ENCODE measurements at regions not wholly inside any gene's neighbourhood (a gene's known extent, or its start where the extent isn't known, plus 50 kb on each side); places are given as distances from the start of the nearest gene placed in this dataset.

GRCh38 chr16:6682142-6682811 lies 650.4 kb upstream of the RBFOX1 start:
- Mint-ChIP-seq H3K27me3 (peaks cover 0 to 1% (median 0%) of the 10 kb centered on the region in 5 donors), H3K9me3 (peaks cover 0 to 5% (median 0%) of the 10 kb centered on the region in 9 donors), H3K27ac (no peak overlapping the region), H3K36me3 (no peaks in the 10 kb centered on the region), H3K4me1 (no peaks in the 10 kb centered on the region), H3K4me3 (no peak overlapping the region)
- DNase-seq (no peak), ATAC-seq (no peak)
- POLR2A ChIA-PET = interaction anchor here (0.7 kb wide), 1 partner anchor 1001 kb away, joined by 4 read pairs; no protein-coding TSS in a partner anchor

- H3K27me3 Mint-ChIP-seq = peaks cover 0 to 3% (median 0%) of the 10 kb centered on the region in 5 donors
- ATAC-seq (no peak), DNase-seq (no peak)
- H3K4me3 Mint-ChIP-seq = no peak overlapping the region
- POLR2A ChIA-PET = no interaction called here
- no peaks in the 10 kb centered on the region for H3K4me1 Mint-ChIP-seq
- H3K27ac Mint-ChIP-seq = no peak overlapping the region
- H3K36me3 Mint-ChIP-seq = peaks cover 0 to 4% (median 0%) of the 10 kb centered on the region in 3 donors
- H3K9me3 Mint-ChIP-seq = peaks cover 0 to 19% (median 2%) of the 10 kb centered on the region in 9 donors
Observed at GRCh38 chr16:6678586-6678985, 654.1 kb upstream of the RBFOX1 start.

- Mint-ChIP-seq H3K4me3 (no peak overlapping the region), H3K4me1 (no peaks in the 10 kb centered on the region), H3K27me3 (peaks cover 0 to 3% (median 0%) of the 10 kb centered on the region in 5 donors), H3K9me3 (peaks cover 0 to 37% (median 3%) of the 10 kb centered on the region in 9 donors), H3K36me3 (peaks cover 0 to 4% (median 0%) of the 10 kb centered on the region in 3 donors), H3K27ac (no peak overlapping the region)
- POLR2A ChIA-PET = no interaction called here
- DNase-seq (no peak), ATAC-seq (no peak)
Observed at GRCh38 chr16:6674071-6674470, 658.6 kb upstream of the RBFOX1 start.

- Mint-ChIP-seq H3K4me1 (no peaks in the 10 kb centered on the region), H3K4me3 (no peak overlapping the region), H3K36me3 (peaks cover 0 to 4% (median 0%) of the 10 kb centered on the region in 3 donors), H3K9me3 (peaks cover 0 to 37% (median 3%) of the 10 kb centered on the region in 9 donors), H3K27ac (no peak overlapping the region), H3K27me3 (peaks cover 0 to 3% (median 0%) of the 10 kb centered on the region in 5 donors)
- POLR2A ChIA-PET = no interaction called here
- ATAC-seq (no peak), DNase-seq (no peak)
Observed at GRCh38 chr16:6672507-6672906, 660.1 kb upstream of the RBFOX1 start.

GRCh38 chr16:6667393-6667792 lies 665.3 kb upstream of the RBFOX1 start:
- Mint-ChIP-seq H3K4me3 (no peak overlapping the region), H3K9me3 (peaks cover 0 to 8% (median 0%) of the 10 kb centered on the region in 9 donors), H3K36me3 (no peaks in the 10 kb centered on the region), H3K4me1 (no peaks in the 10 kb centered on the region), H3K27me3 (peaks cover 0 to 10% (median 0%) of the 10 kb centered on the region in 5 donors), H3K27ac (no peak overlapping the region)
- POLR2A ChIA-PET = no interaction called here
- DNase-seq = no peak
- ATAC-seq = no peak

GRCh38 chr16:6665126-6665525 lies 667.5 kb upstream of the RBFOX1 start:
- H3K36me3 Mint-ChIP-seq = no peaks in the 10 kb centered on the region
- POLR2A ChIA-PET = no interaction called here
- no peak overlapping the region for H3K4me3 Mint-ChIP-seq
- ATAC-seq (no peak), DNase-seq (no peak)
- H3K27me3 Mint-ChIP-seq = peaks cover 0 to 17% (median 2%) of the 10 kb centered on the region in 5 donors
- peaks cover 0 to 3% (median 0%) of the 10 kb centered on the region in 9 donors for H3K9me3 Mint-ChIP-seq
- H3K27ac Mint-ChIP-seq = no peak overlapping the region
- no peaks in the 10 kb centered on the region for H3K4me1 Mint-ChIP-seq

- H3K4me3 Mint-ChIP-seq = no peak overlapping the region
- peaks cover 0 to 3% (median 0%) of the 10 kb centered on the region in 9 donors for H3K9me3 Mint-ChIP-seq
- no peaks in the 10 kb centered on the region for H3K4me1 Mint-ChIP-seq
- ATAC-seq (no peak), DNase-seq (no peak)
- no peaks in the 10 kb centered on the region for H3K36me3 Mint-ChIP-seq
- POLR2A ChIA-PET = no interaction called here
- H3K27ac Mint-ChIP-seq = no peak overlapping the region
- H3K27me3 Mint-ChIP-seq = peaks cover 0 to 17% (median 2%) of the 10 kb centered on the region in 5 donors
Observed at GRCh38 chr16:6663668-6664067, 669.0 kb upstream of the RBFOX1 start.

GRCh38 chr16:6656760-6657159 lies 675.9 kb upstream of the RBFOX1 start:
- POLR2A ChIA-PET = no interaction called here
- peaks cover 0 to 4% (median 2%) of the 10 kb centered on the region in 5 donors for H3K27me3 Mint-ChIP-seq
- no peak overlapping the region for H3K27ac Mint-ChIP-seq
- ATAC-seq (no peak), DNase-seq (no peak)
- no peak overlapping the region for H3K4me3 Mint-ChIP-seq
- no peaks in the 10 kb centered on the region for H3K4me1 Mint-ChIP-seq
- H3K9me3 Mint-ChIP-seq = peaks cover 0 to 15% (median 4%) of the 10 kb centered on the region in 9 donors
- no peaks in the 10 kb centered on the region for H3K36me3 Mint-ChIP-seq

- POLR2A ChIA-PET = no interaction called here
- no peaks in the 10 kb centered on the region for H3K36me3 Mint-ChIP-seq
- no peaks in the 10 kb centered on the region for H3K9me3 Mint-ChIP-seq
- peaks cover 0 to 6% (median 1%) of the 10 kb centered on the region in 4 donors for H3K4me1 Mint-ChIP-seq
- ATAC-seq (no peak), DNase-seq (no peak)
- no peak overlapping the region for H3K27ac Mint-ChIP-seq
- H3K27me3 Mint-ChIP-seq = peaks cover 3 to 17% (median 6%) of the 10 kb centered on the region in 5 donors
- no peak overlapping the region for H3K4me3 Mint-ChIP-seq
Observed at GRCh38 chr16:6646891-6647290, 685.8 kb upstream of the RBFOX1 start.

- Mint-ChIP-seq H3K27me3 (peaks cover 3 to 10% (median 6%) of the 10 kb centered on the region in 5 donors), H3K27ac (no peak overlapping the region), H3K9me3 (no peaks in the 10 kb centered on the region), H3K4me3 (no peak overlapping the region), H3K4me1 (peaks cover 0 to 8% (median 1%) of the 10 kb centered on the region in 4 donors), H3K36me3 (no peaks in the 10 kb centered on the region)
- POLR2A ChIA-PET = no interaction called here
- no peak for DNase-seq
- ATAC-seq = no peak
Observed at GRCh38 chr16:6645768-6646568, 686.7 kb upstream of the RBFOX1 start.

GRCh38 chr16:6644916-6645315 lies 687.7 kb upstream of the RBFOX1 start:
- H3K27me3 Mint-ChIP-seq = peaks cover 3 to 8% (median 7%) of the 10 kb centered on the region in 5 donors
- H3K4me3 Mint-ChIP-seq = no peak overlapping the region
- H3K9me3 Mint-ChIP-seq = no peaks in the 10 kb centered on the region
- DNase-seq (no peak), ATAC-seq (no peak)
- POLR2A ChIA-PET = no interaction called here
- H3K4me1 Mint-ChIP-seq = peaks cover 0 to 8% (median 1%) of the 10 kb centered on the region in 4 donors
- no peaks in the 10 kb centered on the region for H3K36me3 Mint-ChIP-seq
- peak overlapping the region in 1 of 10 donors; percentile 6 for H3K27ac Mint-ChIP-seq

GRCh38 chr16:6643080-6643686 lies 689.5 kb upstream of the RBFOX1 start:
- no peak for ATAC-seq
- no peak overlapping the region for H3K27ac Mint-ChIP-seq
- peaks cover 0 to 8% (median 1%) of the 10 kb centered on the region in 4 donors for H3K4me1 Mint-ChIP-seq
- DNase-seq = peak in 8 of 10 donors; percentile 9 to 46 (median 33)
- peak overlapping the region in 1 of 10 donors; percentile 53 for H3K4me3 Mint-ChIP-seq
- H3K27me3 Mint-ChIP-seq = peaks cover 3 to 8% (median 7%) of the 10 kb centered on the region in 5 donors
- H3K9me3 Mint-ChIP-seq = no peaks in the 10 kb centered on the region
- no peaks in the 10 kb centered on the region for H3K36me3 Mint-ChIP-seq
- POLR2A ChIA-PET = no interaction called here

- no peak for DNase-seq
- ATAC-seq = no peak
- Mint-ChIP-seq H3K27ac (no peak overlapping the region), H3K9me3 (no peaks in the 10 kb centered on the region), H3K36me3 (no peaks in the 10 kb centered on the region), H3K27me3 (peaks cover 3 to 11% (median 7%) of the 10 kb centered on the region in 5 donors), H3K4me3 (peak overlapping the region in 1 of 10 donors; percentile 7), H3K4me1 (peaks cover 0 to 8% (median 1%) of the 10 kb centered on the region in 4 donors)
- POLR2A ChIA-PET = no interaction called here
Observed at GRCh38 chr16:6642271-6642670, 690.4 kb upstream of the RBFOX1 start.

Data from naive thymus-derived CD8-positive, alpha-beta T cell (primary cell).